ENCODE measurements at regions not wholly inside any gene's neighbourhood (a gene's known extent, or its start where the extent isn't known, plus 50 kb on each side); places are given as distances from the start of the nearest gene placed in this dataset.

DNA sequence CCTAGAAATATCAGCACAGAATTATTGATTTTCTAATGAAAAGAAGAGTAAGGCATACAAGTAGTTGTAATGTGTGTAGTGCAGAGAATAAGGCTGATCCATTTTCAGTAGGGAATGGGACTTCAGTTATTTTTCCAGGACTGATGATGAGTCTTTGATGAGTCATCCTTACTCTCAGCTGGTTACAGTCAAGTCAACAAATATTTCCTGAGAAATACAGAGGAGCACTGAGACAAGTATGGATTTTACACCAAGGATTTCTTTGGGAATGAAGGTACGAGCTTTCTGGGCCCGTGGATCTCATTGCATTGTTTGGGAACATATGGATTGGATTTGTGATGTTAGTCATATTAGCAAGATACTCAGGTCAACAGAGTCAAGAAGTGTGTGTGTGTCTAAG lies 502.7 kb downstream of the FGF9 start:
- no peak for TF ChIP-seq EP300 (IDR thresholded peaks at IDR 0.05)
- TF ChIP-seq, protein P1, sequence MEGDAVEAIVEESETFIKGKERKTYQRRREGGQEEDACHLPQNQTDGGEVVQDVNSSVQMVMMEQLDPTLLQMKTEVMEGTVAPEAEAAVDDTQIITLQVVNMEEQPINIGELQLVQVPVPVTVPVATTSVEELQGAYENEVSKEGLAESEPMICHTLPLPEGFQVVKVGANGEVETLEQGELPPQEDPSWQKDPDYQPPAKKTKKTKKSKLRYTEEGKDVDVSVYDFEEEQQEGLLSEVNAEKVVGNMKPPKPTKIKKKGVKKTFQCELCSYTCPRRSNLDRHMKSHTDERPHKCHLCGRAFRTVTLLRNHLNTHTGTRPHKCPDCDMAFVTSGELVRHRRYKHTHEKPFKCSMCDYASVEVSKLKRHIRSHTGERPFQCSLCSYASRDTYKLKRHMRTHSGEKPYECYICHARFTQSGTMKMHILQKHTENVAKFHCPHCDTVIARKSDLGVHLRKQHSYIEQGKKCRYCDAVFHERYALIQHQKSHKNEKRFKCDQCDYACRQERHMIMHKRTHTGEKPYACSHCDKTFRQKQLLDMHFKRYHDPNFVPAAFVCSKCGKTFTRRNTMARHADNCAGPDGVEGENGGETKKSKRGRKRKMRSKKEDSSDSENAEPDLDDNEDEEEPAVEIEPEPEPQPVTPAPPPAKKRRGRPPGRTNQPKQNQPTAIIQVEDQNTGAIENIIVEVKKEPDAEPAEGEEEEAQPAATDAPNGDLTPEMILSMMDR (IDR thresholded peaks at IDR 0.05) = no peak
- no peak for TF ChIP-seq POLR2A (IDR thresholded peaks at IDR 0.05)
- ATAC-seq = no peak
- WGBS, 2 donors (ENCODE audit: low coverage in 1 of 2) = 31 to 67% methylated on average over 1 to 2 of the region's 2 CpGs

DNA sequence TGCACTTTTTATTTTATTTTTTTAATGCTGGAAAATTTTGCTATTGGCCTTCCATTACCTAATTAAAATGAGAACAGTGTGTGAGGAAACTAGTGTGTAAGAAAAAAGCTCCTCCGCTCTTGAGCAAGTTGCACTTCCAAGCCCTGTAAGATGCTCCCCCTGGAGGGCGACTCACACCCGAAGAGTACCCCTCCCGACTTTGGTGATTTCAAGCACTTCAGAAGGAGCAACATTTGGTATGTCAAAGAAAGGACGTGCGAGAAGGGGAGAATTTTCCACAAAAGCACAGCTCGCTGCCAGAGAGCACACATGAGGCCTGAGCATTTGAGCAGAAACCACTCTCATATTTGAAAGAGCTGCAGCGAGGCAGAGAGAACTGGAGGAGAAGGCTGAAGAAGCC lies 504.4 kb downstream of the FGF9 start:
- no peak for ATAC-seq
- H3K36me3 ChIP-seq = no peaks in the 10 kb centered on the region
- no peaks in the 10 kb centered on the region for H3K4me1 ChIP-seq
- H3K4me3 ChIP-seq = no peak overlapping the region
- WGBS, 2 donors (ENCODE audit: low coverage in 1 of 2) = 77 to 85% methylated on average over 4 to 7 of the region's 8 CpGs
- no peak overlapping the region for H3K27ac ChIP-seq
- TF ChIP-seq POLR2A (IDR thresholded peaks at IDR 0.05) (no peak), EP300 (IDR thresholded peaks at IDR 0.05) (no peak), POLR2AphosphoS5 (IDR thresholded peaks at IDR 0.05) (no peak)
- TF ChIP-seq, protein P1 (IDR thresholded peaks at IDR 0.05) = no peak
- H3K9me3 ChIP-seq = no peaks in the 10 kb centered on the region
- H3K27me3 ChIP-seq = no peaks in the 10 kb centered on the region

More for the DNA sequence above, 502.7 kb downstream of the FGF9 start:
- Histone ChIP-seq H3K27me3 (no peaks in the 10 kb centered on the region), H3K9me3 (no peaks in the 10 kb centered on the region), H3K36me3 (no peaks in the 10 kb centered on the region), H3K27ac (no peak overlapping the region), H3K4me1 (no peaks in the 10 kb centered on the region), H3K4me3 (no peak overlapping the region)

DNA sequence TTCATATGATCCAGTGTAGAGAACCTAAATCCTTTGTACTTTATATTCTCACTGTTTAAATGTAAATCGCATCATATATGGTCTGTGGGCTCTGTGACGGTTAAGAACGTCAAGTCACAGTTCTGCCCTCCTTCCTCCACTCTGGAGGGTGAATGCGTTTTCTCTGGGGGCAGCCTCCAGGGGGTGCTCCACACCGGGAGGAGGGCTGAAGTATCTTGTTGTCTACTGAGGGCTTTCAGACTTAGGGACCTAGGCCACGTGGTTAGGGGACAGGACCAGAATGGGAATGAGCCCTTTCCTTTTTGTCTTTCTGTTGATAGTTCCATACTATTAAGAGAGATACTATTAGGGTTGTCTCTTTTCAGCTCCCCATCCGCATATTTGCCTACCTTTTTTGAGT lies 504.9 kb downstream of the FGF9 start:
- no peaks in the 10 kb centered on the region for H3K9me3 ChIP-seq
- TF ChIP-seq POLR2AphosphoS5 (IDR thresholded peaks at IDR 0.05) (no peak), POLR2A (IDR thresholded peaks at IDR 0.05) (no peak), EP300 (IDR thresholded peaks at IDR 0.05) (no peak)
- TF ChIP-seq, protein P1 (IDR thresholded peaks at IDR 0.05) = no peak
- no peak for ATAC-seq
- H3K4me3 ChIP-seq = no peak overlapping the region
- H3K27ac ChIP-seq = no peak overlapping the region
- 87 to 97% methylated on average over 4 to 7 of the region's 7 CpGs for WGBS, 2 donors (ENCODE audit: low coverage in 1 of 2)
- no peaks in the 10 kb centered on the region for H3K36me3 ChIP-seq
- H3K4me1 ChIP-seq = no peaks in the 10 kb centered on the region
- no peaks in the 10 kb centered on the region for H3K27me3 ChIP-seq

DNA sequence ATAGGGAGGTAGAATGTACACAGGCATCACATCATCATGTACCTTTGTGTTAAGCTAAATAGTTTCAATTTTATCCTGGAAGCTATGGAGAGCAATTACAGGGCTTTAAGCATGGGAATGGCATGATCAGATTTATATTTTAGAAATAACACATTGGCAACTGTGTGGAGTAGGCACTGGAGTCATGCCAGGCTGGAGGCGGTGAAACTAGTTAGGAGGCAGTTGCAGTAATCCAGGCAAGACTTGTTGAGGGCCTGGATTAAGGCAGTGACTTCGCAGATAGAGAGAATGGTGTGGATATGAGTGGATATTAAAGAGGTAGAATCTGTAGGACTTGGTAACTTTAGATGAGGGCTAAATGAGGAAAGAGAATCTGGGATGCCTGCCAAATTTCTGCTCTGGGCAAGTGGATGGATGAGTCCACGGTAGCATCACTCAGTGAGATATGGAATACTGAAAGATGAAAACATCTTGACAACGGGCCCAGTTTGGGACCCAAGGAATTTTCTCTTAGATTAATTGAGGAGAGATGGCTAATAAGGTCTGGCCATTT lies 506.2 kb downstream of the FGF9 start:
- TF ChIP-seq, protein P1 (IDR thresholded peaks at IDR 0.05) = no peak
- TF ChIP-seq POLR2A (IDR thresholded peaks at IDR 0.05) = no peak
- no peak for TF ChIP-seq POLR2AphosphoS5 (IDR thresholded peaks at IDR 0.05)
- TF ChIP-seq EP300 (IDR thresholded peaks at IDR 0.05) = no peak
- no peaks in the 10 kb centered on the region for H3K9me3 ChIP-seq
- no peak overlapping the region for H3K27ac ChIP-seq
- no peak for ATAC-seq
- H3K36me3 ChIP-seq = no peaks in the 10 kb centered on the region
- H3K27me3 ChIP-seq = no peaks in the 10 kb centered on the region
- no peak overlapping the region for H3K4me3 ChIP-seq
- 43 to 45% methylated on average over 3 to 4 of the region's 4 CpGs for WGBS, 2 donors (ENCODE audit: low coverage in 1 of 2)
- no peaks in the 10 kb centered on the region for H3K4me1 ChIP-seq

DNA sequence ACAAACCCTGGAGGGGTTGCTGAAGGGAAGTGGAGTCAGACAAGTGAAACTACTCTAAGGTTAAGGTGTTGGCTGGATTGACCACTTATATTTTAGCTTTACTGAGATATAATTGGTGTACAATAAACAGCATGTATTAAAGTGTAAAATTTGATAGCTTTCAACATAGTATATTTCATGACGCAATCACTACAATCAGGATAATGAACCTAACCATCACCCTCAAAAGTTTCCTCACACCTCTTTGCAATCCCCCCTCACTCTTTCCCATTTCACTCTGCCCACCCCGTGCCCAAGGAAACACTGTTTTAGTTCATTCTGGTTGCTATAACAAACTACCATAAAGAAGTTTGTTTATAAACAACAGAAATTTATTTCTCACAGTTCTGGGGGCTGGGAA lies 508.0 kb downstream of the FGF9 start:
- no peak for ATAC-seq
- no peak overlapping the region for H3K4me3 ChIP-seq
- TF ChIP-seq EP300 (IDR thresholded peaks at IDR 0.05) (no peak), POLR2A (IDR thresholded peaks at IDR 0.05) (no peak), POLR2AphosphoS5 (IDR thresholded peaks at IDR 0.05) (no peak)
- TF ChIP-seq, protein P1 (IDR thresholded peaks at IDR 0.05) = no peak
- no peaks in the 10 kb centered on the region for H3K27me3 ChIP-seq
- no peaks in the 10 kb centered on the region for H3K4me1 ChIP-seq
- H3K36me3 ChIP-seq = no peaks in the 10 kb centered on the region
- H3K9me3 ChIP-seq = no peaks in the 10 kb centered on the region
- WGBS, 2 donors (ENCODE audit: low coverage in 1 of 2) = 77 to 92% methylated on average over 2 of the region's 2 CpGs
- no peak overlapping the region for H3K27ac ChIP-seq

Measured in gastroesophageal sphincter (tissue), 4 donors.